WI38 (cell line): ENCODE measurements at regions not wholly inside any gene's neighbourhood (a gene's known extent, or its start where the extent isn't known, plus 50 kb on each side); places are given as distances from the start of the nearest gene placed in this dataset.
"Not testable (repeated sequence)": the region's sequence is repeated elsewhere in the genome, so short reads cannot be mapped to it uniquely, and the experiment has no call there.

Source experiments
- H3K4me3 ChIP-seq: 2 replicates; pipeline ENCODE4 v1.5.1; 2011; ENCODE audit warnings: low read depth, mild to moderate bottlenecking, control low read depth, low read length
- TF ChIP-seq, protein P1 (sequence below): IDR thresholded peaks from 2 replicates; pipeline ENCODE4 v1.5.1; 2012; ENCODE audit warnings: low read depth, mild to moderate bottlenecking, control low read depth, low read length

DNA sequence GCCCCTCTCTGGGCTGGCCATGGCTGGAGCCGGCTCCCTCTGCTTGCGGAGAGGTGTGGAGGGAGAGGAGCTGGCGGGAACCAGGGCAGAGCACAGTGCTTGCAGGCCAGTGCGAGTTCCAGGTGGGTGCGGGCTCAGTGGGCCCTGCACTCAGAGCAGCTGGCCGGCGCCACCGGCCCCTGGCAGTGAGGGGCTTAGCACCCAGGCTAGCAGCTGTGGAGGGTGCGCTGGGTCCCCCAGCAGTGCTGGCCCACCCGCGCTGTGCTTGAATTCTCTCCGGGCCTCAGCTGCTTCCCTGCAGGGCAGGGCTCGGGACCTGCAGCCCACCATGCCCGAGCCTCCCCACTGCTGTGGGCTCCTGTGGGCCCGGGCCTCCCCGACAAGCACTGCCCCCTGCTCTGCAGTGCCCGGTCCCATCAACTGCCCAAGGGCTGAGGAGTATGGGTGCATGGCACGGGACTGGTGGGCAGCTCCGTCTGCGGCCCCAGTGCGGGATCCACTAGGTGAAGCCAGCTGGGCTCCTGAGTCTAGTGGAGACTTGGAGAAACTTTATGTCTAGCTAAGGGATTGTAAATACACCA, 61.2 kb upstream of the AGR3 start:
- TF ChIP-seq, protein P1, sequence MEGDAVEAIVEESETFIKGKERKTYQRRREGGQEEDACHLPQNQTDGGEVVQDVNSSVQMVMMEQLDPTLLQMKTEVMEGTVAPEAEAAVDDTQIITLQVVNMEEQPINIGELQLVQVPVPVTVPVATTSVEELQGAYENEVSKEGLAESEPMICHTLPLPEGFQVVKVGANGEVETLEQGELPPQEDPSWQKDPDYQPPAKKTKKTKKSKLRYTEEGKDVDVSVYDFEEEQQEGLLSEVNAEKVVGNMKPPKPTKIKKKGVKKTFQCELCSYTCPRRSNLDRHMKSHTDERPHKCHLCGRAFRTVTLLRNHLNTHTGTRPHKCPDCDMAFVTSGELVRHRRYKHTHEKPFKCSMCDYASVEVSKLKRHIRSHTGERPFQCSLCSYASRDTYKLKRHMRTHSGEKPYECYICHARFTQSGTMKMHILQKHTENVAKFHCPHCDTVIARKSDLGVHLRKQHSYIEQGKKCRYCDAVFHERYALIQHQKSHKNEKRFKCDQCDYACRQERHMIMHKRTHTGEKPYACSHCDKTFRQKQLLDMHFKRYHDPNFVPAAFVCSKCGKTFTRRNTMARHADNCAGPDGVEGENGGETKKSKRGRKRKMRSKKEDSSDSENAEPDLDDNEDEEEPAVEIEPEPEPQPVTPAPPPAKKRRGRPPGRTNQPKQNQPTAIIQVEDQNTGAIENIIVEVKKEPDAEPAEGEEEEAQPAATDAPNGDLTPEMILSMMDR, result no peak
- H3K4me3 ChIP-seq, result no peak overlapping the region

DNA sequence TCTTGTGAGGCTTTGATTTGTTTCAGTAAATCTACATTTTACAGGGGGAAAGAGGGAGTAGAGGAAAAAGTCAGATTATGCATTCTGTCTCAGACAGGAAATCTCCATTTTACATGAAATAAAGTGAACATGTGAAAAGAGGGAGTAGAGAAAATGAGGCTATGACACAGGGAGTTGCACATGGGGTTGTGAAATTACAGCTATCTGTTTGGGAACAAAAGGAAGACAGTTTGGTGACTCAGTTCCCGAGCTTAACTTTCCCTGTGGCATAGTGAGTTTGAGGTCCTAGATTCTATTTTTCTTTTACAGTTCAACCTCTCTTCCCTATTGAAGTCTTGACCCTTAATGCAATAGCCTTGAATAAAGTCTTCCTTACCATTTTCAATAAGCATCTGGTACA, 63.2 kb upstream of the AGR3 start:
- TF ChIP-seq, protein P1, result no peak

DNA sequence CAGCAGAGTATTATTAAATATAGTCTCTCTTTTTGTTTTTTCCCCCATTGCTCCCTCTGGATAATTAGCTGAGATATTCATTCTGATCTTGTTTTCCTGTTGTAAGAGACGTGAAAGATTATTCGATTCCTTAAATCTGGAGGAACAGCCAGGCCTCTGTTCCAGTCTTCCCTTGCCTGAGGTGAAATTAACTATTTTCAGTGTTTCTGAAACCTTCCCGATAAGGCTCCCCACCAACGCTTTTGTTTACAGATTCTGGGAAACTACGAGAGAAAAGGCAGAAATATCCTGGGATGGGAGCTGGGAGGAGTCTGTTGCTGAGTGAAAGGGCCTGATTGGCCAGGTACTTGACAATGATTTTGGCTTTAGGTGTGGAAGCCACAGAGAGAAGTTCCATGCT, 63.6 kb upstream of the AGR3 start:
- TF ChIP-seq, protein P1, result no peak
- no peak overlapping the region for H3K4me3 ChIP-seq

More for the DNA sequence above, 63.2 kb upstream of the AGR3 start:
- no peak overlapping the region for H3K4me3 ChIP-seq

DNA sequence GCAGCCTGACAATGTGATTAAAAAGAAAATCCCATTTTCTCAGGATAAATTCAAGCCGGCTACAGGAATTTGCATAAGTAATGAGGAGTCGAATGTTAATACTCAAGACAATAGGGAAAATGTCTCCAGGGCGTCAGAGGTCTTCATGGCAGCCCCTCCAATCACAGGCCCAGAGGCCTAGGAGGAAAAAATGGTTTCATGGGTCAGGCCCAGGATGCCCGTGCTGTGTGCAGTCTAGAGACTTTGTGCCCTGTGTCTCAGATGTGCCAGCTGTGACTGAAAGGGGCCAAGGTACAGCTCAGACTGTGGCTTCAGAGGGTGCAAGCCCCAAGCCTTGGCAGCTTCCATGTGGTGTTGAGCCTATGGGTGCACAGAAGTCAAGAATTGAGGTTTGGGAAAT, 66.3 kb upstream of the AGR3 start:
- H3K4me3 ChIP-seq, result not testable (repeated sequence)

DNA sequence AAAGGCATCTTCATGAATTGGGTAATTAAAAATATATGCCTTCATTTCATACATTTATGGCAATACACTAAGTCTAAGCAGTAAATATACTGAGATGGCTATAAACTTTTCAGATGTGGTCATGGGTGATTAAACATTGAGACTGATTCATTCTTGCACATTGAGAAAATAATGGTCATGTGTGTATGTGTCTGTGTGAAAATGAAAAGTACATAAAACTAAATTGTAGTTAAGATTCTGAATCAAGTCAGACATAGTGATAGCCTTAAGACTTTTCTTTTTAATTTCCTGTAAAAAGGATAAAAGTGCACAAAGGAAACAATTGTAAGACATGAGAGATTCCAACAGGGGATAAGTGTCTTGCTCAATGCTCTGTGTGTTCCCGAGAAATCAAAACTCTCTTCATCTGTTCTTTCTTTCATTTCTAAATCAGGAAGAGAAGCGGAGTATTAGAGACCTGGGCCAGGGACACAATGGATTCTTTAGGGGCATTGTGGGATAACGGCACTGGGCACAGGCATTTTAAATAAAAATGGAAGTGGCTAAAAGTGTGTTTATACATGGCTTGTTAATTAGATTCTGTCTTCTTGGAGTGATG, 69.8 kb upstream of the AGR3 start:
- H3K4me3 ChIP-seq, result no peak overlapping the region
- TF ChIP-seq, protein P1, result no peak

DNA sequence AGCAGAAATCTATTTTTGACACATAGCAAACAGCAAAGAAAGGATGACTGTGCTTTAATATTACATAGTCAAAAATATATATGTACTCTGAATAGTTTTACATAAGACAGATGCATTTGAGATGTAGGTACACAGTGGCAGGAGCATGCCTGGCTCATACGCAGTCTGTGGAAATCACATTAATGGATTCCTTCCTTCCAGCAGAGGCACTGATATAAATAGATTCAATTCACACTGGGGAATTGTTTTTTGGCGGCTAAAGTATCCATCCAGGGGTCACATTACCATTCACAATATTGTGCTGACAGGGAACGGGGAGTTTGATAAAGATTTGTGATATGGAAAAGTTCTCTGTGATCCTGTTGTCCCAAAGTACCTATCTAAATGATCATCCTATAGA, 72.5 kb upstream of the AGR3 start:
- TF ChIP-seq, protein P1, result no peak
- no peak overlapping the region for H3K4me3 ChIP-seq

DNA sequence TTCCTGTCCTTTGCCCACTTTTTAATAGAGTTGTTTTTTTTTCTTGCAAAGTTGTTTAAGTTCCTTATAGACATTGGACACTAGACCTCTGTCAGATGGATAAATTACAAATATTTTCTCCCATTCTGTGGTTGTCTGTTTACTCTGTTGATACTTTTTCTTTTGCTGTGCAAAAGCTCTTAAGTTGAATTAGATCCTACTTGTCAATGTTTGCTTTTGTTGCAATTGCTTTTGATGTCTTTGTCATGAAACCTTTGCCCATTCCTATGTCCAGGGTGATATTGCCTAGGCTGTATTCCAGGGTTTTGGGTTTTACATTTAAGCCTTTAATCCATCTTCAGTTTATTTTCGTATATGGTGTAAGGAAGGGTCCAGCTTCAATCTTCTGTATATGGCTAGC, 76.9 kb upstream of the AGR3 start:
- H3K4me3 ChIP-seq, result no peak overlapping the region
- TF ChIP-seq, protein P1, result no peak
